ENCODE measurements at regions not wholly inside any gene's neighbourhood (a gene's known extent, or its start where the extent isn't known, plus 50 kb on each side); places are given as distances from the start of the nearest gene placed in this dataset.
A peak's percentile ranks its signal among the peaks of the same experiment; 100 is the strongest.
"Not testable (repeated sequence)": the region's sequence is repeated elsewhere in the genome, so short reads cannot be mapped to it uniquely, and the experiment has no call there.

DNA sequence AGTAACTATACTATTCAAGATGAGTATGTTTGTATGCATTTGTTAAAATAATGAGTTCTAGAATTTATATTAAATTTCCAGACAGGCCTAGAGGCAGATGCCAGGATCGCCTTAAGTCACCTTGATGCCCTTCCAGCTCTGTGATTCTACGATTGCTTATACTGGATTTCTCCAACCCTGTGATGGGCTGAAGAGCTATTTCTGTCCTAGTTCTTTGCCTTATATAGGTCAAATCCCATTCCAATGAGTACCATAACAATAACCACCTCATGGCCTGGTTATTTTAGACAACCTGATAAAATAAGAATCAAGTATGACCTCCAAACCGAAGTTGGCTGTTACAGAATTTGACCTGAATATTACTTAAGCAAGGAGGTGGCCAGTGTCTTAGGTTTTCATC, 79.8 kb upstream of the BLID start:
- DNase-seq, result no peak

DNA sequence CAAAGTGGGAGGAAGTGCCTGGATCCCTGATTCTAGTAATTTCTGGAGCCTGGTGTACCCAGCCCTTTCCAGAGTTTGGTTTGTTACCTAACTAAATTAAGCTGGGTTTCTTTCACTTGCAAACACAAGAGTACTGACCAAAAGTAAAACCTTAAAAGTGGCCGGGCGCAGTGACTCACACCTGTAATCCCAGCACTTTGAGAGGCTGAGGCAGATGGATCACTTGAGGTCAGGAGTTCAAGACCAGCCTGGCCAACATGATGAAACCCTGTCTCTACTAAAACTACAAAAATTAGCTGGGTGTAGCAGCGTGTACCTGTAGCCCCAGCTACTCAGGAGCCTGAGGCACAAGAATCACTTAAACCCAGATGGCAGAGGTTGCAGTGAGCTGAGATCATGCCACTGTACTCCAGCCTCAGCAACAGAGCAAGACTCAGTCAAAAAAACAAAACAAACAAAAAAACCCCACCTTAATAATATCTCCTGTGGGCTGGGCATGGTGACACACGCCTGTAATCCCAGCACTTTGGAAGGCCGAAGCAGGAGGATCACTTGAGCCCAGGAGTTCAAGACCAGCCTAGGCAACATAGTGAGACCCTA, 78.0 kb upstream of the BLID start:
- DNase-seq, result not testable (repeated sequence)

DNA sequence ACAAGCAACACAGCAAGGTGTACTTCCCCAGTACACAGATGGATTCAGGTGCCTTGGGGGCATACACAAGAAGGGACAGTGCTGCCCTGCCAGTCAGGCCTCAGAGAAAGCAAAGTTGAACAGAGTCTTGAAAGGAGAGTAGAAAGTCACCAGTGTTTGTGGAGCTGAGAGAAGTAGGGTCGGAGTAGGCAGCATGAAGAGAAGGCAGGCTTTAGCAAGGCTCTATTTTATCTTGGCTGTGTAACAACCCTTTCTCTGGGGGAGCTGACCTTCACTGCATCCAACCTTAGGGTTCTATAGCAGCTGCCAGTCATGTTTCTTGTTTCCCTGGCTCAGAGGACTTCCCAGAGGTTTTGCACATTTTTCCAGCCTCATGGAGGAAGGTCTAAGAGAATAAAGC, 77.4 kb upstream of the BLID start:
- DNase-seq, result no peak

DNA sequence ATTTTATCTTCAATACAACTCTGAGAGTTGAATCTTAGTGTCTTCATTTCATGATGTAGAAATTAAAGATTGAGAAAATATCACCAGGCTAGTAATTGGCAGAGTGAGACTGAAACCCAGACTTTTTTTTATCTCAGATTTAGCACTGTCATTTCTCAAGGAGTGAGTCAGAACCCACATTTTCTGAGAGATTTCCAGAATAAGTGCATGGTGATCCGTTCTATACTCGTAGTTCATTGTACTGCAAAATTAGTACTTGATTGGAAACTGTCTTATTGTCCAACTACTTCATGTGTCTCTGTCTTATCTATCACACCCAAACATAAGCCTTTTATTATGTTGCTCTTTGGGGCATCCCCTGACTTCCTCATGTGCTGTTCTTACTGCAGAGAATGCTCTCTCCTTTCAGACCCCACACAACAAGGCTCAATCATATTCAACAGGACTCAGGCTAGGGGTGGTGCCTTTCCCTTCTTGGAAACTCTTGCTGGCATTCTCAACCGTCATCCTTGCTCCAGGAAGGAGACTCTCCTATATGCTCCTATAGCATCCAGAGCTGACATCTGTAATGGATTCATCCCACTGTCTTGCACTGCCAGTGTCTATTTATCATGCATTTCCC, 76.7 kb upstream of the BLID start:
- no peak for DNase-seq

DNA sequence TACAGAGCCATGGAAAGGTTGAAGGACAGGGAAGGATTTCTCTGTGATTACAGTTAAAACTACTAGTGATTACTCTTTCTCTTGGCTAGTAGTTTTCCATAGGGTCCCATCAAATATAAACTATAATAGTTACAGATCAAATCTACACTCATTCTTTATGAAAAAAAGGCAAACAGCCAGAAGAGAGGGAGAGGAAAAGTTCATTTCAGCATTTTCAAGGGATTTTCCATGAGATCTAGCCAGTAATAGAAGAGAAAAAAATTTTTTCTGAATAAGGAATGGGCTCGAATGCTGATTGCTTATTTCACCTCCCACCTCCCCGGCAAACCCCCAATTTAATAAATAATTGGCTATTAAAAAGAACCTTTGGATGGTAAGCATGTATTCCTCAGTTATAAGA, 74.8 kb upstream of the BLID start:
- no peak for DNase-seq

DNA sequence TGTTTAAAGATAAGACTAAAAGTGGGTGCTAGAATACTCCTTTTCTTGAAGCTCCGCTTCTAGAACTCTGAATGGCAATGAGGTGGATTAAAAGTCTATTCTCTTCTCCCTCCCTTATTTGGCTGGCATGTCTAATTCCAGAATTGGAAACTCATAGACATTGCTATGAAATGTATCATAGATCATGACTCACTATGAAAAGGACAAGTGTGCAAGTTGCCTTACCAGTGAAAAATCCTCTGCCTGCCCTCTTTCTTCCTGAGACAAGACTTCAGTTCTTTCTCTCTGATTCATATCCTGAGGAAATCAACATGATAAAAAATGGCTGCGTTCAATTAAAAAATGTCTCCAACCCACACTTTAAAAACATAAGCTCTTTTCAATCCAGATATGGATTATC, 73.2 kb upstream of the BLID start:
- DNase-seq, result peak; percentile 4

DNA sequence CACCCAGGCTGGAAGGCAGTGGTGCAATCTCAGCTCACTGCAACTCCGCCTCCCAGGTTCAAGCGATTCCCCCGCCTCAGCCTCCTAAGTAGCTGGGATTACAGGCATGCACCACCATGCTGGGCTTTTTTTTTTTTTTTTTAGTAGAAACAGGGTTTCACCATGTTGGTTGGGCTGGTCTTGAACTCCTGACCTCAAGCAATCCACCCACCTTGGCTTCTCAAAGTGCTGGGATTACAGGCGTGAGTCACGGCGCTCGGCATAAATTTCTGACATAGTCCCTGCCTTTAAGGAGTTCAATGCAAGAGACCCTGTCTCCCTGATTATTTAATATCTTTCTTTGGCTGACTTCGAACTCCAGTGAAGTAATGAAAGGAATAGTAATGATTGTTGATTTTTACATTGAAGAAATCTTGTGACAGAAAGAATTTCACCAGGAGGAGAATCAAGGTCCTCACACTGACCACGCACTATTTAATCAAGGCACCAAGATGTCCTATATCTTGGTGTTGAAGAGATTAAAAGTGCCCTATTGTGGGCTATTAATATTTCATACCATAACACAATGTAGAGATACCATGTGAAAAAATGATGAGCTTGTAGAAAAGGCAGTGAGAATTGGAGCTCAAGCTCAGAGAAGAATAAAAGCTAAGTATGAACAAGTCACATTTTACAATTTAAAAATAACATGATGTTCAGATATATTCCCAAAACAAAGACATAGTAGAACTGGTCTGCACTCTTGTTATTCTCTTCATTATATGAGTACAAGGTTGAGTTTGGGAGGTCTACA, 71.6 kb upstream of the BLID start:
- no peak for DNase-seq

DNA sequence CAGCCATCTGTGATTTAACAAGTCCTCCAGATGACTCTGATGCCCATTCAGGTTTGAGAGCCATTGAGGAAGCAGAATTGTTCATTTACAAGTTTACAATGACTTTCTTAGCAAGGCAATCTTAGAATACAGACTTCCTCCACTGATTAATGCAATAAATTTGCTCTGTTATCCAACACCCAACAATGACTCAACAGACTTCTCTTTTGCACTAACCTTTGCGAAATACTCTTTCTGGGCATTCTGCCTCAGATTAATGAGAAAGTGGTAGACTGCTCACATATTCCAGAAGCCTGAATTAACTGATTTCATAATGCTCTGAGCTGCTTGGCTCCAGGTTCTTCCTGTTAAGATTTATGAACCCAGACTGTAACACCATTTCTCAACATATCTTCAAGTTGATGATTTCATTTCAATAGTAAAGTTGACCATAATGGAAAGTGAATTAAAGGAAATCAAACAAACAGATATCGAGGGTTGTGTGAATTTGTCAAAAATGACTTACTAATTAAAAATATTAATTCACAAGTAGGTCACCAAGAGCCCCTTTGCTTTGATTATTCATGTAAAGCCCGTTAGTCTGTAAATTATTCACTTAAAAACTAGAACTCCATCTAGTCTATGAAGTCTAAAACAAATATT, 70.5 kb upstream of the BLID start:
- DNase-seq, result peak; percentile 2

DNA sequence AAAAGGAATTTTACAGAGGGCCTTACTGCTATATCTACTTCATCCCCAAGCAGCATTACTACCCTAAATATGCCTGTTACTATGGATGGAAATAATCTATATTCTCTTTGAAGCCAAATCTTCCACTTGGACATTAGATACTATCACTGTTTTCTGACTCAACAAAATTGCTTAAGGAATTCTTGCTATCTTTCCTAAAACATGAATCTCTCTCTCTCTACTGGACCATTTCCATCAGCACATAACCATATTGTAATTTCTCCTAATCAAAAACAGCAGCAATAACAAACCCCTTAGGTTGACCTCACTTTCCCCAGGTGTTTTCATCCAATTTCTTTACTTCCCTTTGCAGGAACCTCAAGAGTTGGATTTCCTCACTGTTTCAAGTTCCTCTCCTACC, 67.9 kb upstream of the BLID start:
- no peak for DNase-seq

DNA sequence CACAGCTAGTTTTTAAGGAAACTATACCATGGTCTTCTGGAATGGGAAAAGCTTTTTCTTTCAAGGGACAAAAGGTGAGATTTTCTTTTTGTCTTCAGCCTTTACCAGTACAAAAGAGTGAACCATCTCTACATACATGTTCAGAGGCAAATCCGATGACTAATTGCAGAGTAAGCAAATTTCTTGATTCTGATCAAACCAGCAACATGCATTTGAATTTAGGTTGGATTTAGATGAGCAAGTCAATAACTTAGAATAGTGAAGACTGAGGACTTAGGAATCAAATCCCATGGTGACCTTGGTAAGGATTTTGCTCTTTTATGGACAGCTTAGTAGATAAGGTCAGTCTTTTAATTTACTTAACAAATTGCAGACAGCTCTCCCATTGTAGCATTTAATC, 65.9 kb upstream of the BLID start:
- no peak for DNase-seq

DNA sequence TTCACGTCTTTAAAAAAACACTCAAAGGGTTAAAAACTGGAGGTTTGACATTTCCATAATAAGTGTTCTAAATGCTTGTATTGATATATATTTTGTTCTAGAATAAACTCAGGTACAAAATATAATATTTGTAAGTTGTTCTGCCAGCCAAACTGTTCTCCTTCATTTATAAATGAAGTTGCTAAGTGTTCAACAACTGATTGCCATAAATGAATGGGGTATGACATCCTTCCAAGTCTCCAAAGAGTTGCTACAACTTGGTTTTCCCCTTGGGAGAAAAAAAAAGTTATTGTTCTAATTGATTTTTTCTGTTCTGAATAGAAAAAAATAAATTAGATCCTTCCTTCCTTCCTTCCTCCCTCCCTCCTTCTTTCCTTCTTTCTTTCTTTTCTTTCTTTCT, 65.4 kb upstream of the BLID start:
- no peak for DNase-seq

DNA sequence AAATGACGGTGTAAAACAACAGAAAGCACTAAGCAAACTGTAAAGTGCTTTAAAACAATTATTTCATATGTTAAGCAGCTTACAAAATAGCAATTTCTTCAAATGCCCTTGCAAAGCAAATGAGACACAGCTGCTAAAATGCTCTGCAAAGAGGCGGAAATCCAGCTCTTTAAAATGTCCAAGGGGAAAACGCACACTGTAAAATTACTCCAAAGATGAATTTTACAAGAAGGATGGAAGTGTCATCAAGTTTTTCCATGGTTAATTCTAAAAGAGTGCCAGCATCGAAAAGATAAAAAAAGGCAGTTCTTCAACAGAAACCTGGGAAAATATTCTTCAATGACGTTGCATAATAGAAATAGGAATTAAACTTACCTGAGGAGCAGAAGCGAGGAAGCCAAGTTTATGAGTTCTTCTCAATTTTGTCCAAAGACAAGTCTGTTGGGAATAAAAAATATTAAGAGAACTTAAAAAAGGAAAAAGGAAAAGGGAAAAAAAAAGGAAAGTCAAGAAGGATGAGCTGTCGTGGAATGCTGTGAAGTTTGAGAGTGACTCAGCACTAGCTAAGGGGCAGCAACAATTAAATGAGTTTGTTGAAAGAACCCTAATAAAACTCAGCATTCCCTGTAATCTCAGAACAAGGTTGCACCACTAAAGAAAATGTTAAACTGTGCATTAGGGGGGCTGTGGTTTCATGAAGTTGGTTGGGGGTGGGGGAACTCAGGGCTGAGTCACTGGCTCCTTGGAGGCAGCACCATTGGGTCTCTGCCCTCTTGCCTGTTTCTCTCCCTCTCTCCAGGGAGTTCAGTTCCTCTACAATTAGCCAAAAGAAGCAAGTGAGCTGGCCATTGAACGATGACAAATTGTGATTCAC, 64.2 kb upstream of the BLID start:
- DNase-seq, result peak; percentile 79

DNA sequence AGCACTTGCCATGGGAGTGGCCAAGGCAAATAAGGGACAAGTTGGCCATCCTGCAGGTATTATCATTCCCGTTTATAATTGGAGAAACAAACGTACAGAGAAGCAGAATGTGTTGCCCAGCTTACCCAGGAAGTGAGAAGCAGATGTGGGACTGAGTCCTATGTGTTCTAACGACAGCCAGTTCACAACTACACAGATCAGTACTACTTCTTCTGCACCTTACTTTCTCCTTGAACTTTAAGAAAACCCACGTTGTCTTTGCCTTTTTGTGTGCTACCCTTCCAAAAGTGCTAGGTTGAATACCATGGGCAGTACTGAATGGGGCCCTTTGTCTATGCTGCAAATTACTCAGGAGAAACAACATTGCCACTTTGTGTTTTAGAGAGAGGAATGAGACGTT, 62.8 kb upstream of the BLID start:
- DNase-seq, result no peak

DNA sequence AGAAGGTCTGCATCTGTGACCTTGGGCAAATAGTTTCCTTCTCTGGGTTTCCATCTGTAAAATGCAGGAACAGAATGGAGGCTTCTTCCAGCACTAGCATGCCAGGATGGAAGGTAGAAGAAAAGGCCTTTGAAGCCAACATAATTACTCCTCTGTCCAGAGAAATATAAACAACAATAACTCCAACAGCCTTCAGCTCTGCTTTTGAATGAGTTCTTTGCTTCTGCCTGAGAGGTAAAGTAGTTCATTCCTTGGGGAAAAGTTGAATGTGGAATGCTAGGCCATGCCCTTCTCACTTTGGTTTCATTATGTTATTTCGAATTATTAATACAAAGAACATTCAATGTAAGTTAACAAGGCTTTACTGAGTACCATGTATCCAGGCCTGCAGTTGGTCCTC, 61.2 kb upstream of the BLID start:
- DNase-seq, result no peak

DNA sequence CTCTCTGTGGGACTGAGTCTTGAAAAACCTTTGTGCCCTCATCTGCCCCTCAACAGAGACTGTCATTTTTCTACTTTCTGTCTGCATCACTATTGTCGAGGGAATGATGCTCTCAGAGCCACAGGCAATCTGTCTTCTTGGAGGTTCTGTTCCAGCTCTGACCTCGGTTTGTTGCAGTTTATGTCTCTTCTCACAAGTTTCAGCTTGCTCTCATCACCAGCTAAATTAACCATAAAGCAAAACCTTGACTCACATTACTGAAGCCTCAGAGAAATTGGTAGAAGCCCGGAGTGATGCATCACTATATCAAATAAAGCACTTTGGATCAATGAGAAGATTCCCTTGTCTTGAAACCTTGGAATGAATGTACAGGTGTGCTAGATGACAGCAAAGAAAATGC, 60.6 kb upstream of the BLID start:
- DNase-seq, result no peak

DNA sequence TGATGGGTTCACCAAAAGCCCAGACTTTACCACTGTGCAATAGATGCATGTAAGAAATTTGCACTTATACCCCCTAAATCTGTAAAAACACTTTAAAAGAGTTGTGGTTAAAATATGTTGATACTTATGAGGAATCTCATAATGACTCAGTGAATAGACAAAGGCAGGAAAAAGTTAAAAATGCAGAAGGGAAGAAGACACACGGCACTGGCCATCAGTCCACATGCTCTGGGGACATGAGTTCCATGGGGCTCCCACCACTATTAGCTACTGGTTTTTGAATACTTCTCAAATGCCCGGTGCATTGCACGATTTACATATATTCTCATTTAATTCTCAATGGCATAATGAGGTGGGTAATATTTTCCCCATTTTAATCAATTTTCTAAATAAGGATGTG, 59.3 kb upstream of the BLID start:
- no peak for DNase-seq

DNA sequence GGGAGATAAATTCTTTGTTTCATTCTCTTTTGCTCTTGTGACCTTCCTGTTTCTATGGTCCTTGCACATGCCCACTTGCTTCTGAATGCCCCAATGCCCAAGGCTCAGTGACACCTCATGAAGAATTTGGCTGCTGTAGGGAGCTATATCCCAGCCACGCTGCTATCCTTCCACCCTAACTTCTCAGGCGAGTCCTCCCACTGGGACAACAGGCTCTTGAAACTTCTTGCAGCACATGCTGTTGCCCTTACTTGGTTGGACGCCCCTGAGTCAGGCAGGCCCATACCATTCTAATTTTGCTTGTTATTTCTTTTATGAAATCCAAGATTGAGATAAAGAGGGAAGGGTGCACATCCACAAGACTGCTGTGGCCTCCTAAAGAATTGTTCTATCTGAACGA, 57.6 kb upstream of the BLID start:
- no peak for DNase-seq

DNA sequence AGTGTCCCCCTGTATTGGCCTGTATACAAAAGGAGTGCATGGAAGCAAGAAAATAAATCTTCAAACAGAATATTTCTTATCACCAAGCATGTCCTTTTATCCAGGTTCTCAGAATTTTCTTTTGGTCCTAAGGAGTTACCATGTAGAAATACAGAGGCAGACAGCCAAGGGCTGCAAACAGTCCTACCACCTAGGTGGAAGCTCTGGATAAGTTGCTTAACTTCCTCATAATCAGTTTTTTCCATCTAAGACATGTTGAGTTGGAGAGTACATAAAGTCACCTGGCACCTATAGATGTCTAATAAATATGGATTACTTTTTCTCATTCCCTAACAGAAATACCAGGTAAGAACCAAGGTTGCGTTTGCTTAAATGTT, 57.0 kb upstream of the BLID start:
- DNase-seq, result no peak

DNA sequence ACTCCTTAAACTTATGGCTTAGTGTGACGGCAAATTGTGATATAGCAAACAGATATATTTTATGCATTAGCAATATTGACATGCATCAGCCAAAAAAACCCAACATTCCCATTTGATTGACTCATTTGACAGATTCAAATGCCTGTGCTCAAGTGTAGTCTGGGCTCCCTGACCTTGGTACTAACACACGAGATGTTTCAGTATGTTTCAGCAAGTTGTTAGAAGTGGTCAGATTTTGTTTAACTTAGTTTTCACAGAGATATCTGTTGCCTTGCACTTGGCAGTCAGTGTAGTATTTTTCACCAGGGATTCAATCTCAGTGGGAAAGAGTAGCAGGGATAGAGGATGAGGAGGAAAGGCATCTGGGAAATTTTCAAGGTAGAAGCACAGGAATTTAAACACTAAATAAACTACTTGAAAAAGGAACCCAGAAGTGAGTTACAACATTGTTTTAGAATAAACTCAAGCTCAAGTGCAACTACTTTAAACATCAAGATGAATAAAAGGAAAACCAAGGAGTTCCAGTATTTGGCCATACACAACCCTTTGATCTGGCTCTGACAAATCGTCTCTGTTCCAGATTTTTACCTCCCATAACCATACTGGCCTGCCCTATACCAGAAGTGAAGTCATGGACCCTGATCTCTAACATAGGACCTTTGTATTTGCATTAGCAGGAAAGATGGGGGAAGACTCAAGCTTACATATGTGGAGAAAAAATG, 56.5 kb upstream of the BLID start:
- no peak for DNase-seq

DNA sequence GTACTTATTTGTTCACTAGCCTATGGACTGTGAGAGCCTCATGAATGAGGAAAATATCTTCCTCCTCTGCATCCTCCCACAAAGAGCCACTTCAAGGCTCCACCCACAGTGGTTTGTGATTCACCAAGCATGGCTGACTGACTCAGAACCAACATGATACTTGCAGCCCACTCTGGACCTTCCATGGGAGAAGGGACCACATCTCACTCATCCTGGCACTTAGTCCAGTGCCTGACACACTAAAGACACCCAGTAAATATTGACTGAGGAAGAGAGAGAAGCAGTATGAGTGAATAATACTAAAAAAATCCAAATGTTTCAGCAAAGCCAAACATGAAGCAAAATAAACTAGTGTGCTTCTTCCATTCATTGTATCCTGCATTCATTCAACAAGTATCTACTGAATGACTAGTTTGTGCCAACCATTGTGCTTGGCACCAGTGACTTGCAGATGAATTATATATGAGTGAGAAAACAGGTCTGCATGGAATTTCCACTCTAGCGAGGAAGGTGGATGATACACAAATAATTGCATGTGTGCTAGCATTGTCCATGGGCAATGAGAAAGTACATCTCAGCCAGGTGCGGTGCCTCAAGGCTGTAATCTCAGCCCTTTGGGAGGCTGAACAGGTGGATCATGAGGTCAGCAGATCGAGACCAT, 54.9 kb upstream of the BLID start:
- DNase-seq, result no peak

DNA sequence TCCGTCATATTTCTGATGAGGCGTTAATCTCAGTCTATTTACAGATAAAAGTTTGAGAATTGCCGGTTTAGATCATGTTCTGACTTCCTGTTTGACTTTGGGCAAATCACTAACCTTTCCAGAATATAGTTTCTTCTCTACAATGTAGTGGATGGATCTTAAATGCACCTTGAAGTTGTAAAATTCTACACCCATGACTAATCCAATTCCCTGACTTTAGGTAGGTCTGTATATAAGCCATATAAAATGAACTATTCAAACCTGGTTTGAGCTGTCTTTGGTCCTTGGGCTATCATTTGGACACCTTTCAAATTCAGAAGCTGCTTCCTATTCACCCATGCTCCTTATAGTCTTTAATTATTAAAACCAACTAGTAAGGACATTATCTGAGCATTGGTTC, 52.2 kb upstream of the BLID start:
- DNase-seq, result no peak

DNA sequence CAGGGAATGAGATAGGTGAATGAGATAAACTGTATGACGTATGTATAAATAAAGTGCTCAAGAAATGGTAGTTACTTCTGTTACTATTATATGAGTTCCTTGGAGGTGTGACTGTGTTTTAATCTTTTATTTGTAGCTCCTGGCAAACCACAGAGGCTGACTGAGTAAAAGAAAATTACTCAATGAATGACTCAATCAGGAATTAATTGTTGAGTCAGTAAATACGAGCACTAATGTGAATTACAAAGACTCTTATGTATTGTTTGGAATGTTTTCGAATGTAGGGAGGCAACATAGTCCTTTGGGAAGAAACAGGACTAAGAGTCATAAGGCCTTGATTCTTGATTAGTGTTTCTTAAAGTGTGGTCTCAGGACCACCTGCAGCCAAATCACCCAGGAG, 51.1 kb upstream of the BLID start:
- DNase-seq, result no peak
